ENCODE measurements at regions not wholly inside any gene's neighbourhood (a gene's known extent, or its start where the extent isn't known, plus 50 kb on each side); places are given as distances from the start of the nearest gene placed in this dataset.
"Not testable (repeated sequence)": the region's sequence is repeated elsewhere in the genome, so short reads cannot be mapped to it uniquely, and the experiment has no call there.

- not testable (repeated sequence) for TF ChIP-seq CTCF (CRISPR knock-in tag; IDR thresholded peaks at IDR 0.05); CENPBD1 (CRISPR knock-in tag; IDR thresholded peaks at IDR 0.05; ENCODE audit: borderline replicate concordance, low read depth); NR2F6 (IDR thresholded peaks at IDR 0.05); NR2F6 (CRISPR knock-in tag; IDR thresholded peaks at IDR 0.05); ATF2 (CRISPR knock-in tag; IDR thresholded peaks at IDR 0.05); POLR2A (IDR thresholded peaks at IDR 0.05; ENCODE audit: insufficient read depth in 1 of 2, low read depth in 2 of 2, low read length in 2 of 2); SOX6 (IDR thresholded peaks at IDR 0.05); SOX6 (CRISPR knock-in tag; IDR thresholded peaks at IDR 0.05); RAD51 (IDR thresholded peaks at IDR 0.05; ENCODE audit: borderline replicate concordance); HDAC2 (CRISPR knock-in tag; IDR thresholded peaks at IDR 0.05); ZFP36 (IDR thresholded peaks at IDR 0.05; ENCODE audit: borderline replicate concordance, low read depth, low read length, partially characterized antibody)
Measured at GRCh38 chr21:36268264-36268663, 51.7 kb upstream of the MORC3 start.

All from HepG2 (cell line).